H9 (cell line): ENCODE measurements at regions not wholly inside any gene's neighbourhood (a gene's known extent, or its start where the extent isn't known, plus 50 kb on each side); places are given as distances from the start of the nearest gene placed in this dataset.

Experiments used
- DNase-seq: peaks from one replicate; pipeline ENCODE4 v3.0.0-alpha.2; 2017
- H2AFZ ChIP-seq: one replicate; pipeline ENCODE4 v1.6.1; 2013; ENCODE audit warnings: mild to moderate bottlenecking, low read length, control low read depth, moderate library complexity
- H2AK5ac ChIP-seq: 2 replicates; pipeline ENCODE4 v1.6.1; 2013; ENCODE audit warnings: low read length, control low read depth, mixed read lengths; ENCODE audit not compliant: insufficient read length
- H2BK120ac ChIP-seq: one replicate; pipeline ENCODE4 v1.6.1; 2013; ENCODE audit warnings: low read depth, mild to moderate bottlenecking, low read length, control low read depth, inconsistent platforms; ENCODE audit not compliant: poor library complexity, severe bottlenecking
- H2BK12ac ChIP-seq: 2 replicates; pipeline ENCODE4 v1.6.1; 2013; ENCODE audit warnings: low read length, control low read depth, mixed read lengths, low read depth; ENCODE audit not compliant: insufficient read length
- H2BK15ac ChIP-seq: 2 replicates; pipeline ENCODE4 v1.6.1; 2013; ENCODE audit warnings: low read depth, low read length, control low read depth
- H2BK20ac ChIP-seq: one replicate; pipeline ENCODE4 v1.6.1; 2013; ENCODE audit warnings: low read depth, mild to moderate bottlenecking, low read length, control low read depth, inconsistent platforms; ENCODE audit not compliant: poor library complexity, severe bottlenecking
- H2BK5ac ChIP-seq: 2 replicates; pipeline ENCODE4 v1.6.1; 2013; ENCODE audit warnings: low read length, control low read depth, mixed read lengths; ENCODE audit not compliant: insufficient read length
- H3K14ac ChIP-seq: 2 replicates; pipeline ENCODE4 v1.6.1; 2013; ENCODE audit warnings: low read length, control low read depth; ENCODE audit not compliant: insufficient read depth
- H3K18ac ChIP-seq: 2 replicates; pipeline ENCODE4 v1.6.1; 2013; ENCODE audit warnings: low read depth, mild to moderate bottlenecking, mixed read lengths, low read length, control low read depth; ENCODE audit not compliant: insufficient read length
- H3K23ac ChIP-seq: 2 replicates; pipeline ENCODE4 v1.6.1; 2013; ENCODE audit warnings: low read length, control low read depth, mixed read lengths, low read depth; ENCODE audit not compliant: insufficient read length
- H3K23me2 ChIP-seq: 2 replicates; pipeline ENCODE4 v1.6.1; 2013; ENCODE audit warnings: low read depth, mild to moderate bottlenecking, mixed read lengths, low read length, control low read depth; ENCODE audit not compliant: insufficient read length, poor library complexity, severe bottlenecking
- H3K27ac ChIP-seq: 2 replicates; pipeline ENCODE4 v1.5.1; 2013; ENCODE audit warnings: low read length, control low read depth, mixed read lengths, low read depth; ENCODE audit not compliant: insufficient read length
- H3K27me3 ChIP-seq: 2 replicates; pipeline ENCODE4 v1.6.1; 2013; ENCODE audit warnings: low read length, control low read depth, inconsistent platforms; ENCODE audit not compliant: insufficient read depth
- H3K4ac ChIP-seq: 2 replicates; pipeline ENCODE4 v1.6.1; 2013; ENCODE audit warnings: low read depth, mild to moderate bottlenecking, control low read depth, inconsistent platforms, low read length, moderate library complexity
- H3K4me1 ChIP-seq: 2 replicates; pipeline ENCODE4 v1.6.1; 2013; ENCODE audit warnings: low read length, control low read depth, inconsistent platforms; ENCODE audit not compliant: insufficient read depth
- H3K4me2 ChIP-seq: 2 replicates; pipeline ENCODE4 v1.6.1; 2013; ENCODE audit warnings: low read length, control low read depth, mixed read lengths; ENCODE audit not compliant: insufficient read length, insufficient read depth
- H3K56ac ChIP-seq: 2 replicates; pipeline ENCODE4 v1.6.1; 2013; ENCODE audit warnings: low read depth, mild to moderate bottlenecking, mixed read lengths, low read length, control low read depth; ENCODE audit not compliant: insufficient read length
- H3K79me1 ChIP-seq: 2 replicates; pipeline ENCODE4 v1.6.1; 2013; ENCODE audit warnings: low read depth, mild to moderate bottlenecking, moderate library complexity, low read length, control low read depth, inconsistent platforms; ENCODE audit not compliant: insufficient read depth, poor library complexity, severe bottlenecking
- H3K79me2 ChIP-seq: 2 replicates; pipeline ENCODE4 v1.6.1; 2013; ENCODE audit warnings: low read length, control low read depth, inconsistent platforms; ENCODE audit not compliant: insufficient read depth
- H3K9ac ChIP-seq: 2 replicates; pipeline ENCODE4 v1.6.1; 2013; ENCODE audit warnings: low read length, control low read depth, mixed read lengths; ENCODE audit not compliant: insufficient read length; ENCODE audit errors: extremely low read depth
- H3K9me3 ChIP-seq: one replicate; pipeline ENCODE4 v1.6.1; 2013; ENCODE audit warnings: low read depth, low read length, inconsistent platforms; ENCODE audit not compliant: control insufficient read depth
- H3T11ph ChIP-seq: one replicate; pipeline ENCODE4 v1.6.1; 2013; ENCODE audit warnings: mild to moderate bottlenecking, low read length, control low read depth, inconsistent platforms
- H4K20me1 ChIP-seq: one replicate; pipeline ENCODE4 v1.6.1; 2013; ENCODE audit not compliant: control insufficient read depth, insufficient read length, insufficient read depth
- H4K5ac ChIP-seq: 2 replicates; pipeline ENCODE4 v1.6.1; 2013; ENCODE audit warnings: low read depth, mild to moderate bottlenecking, mixed read lengths, low read length, control low read depth; ENCODE audit not compliant: insufficient read length
- H4K8ac ChIP-seq: replicated peaks from 2 replicates; pipeline ENCODE4 v1.6.1; 2013; ENCODE audit warnings: low read length, control low read depth, mixed read lengths, low read depth; ENCODE audit not compliant: insufficient read length
- H4K91ac ChIP-seq: 2 replicates; pipeline ENCODE4 v1.6.1; 2013; ENCODE audit warnings: low read depth, mild to moderate bottlenecking, moderate library complexity, mixed read lengths, low read length, control low read depth; ENCODE audit not compliant: insufficient read length
- H3K27ac Mint-ChIP-seq, 3 experiments: 2 replicates in 2 of 3; 3 replicates in 1 of 3; pipeline ENCODE4 v1.8.0; 2020 to 2021; ENCODE audit warnings: mixed read lengths in 3 of 3, mild to moderate bottlenecking in 1 of 3, moderate library complexity in 1 of 3
- H3K27me3 Mint-ChIP-seq: 2 replicates; pipeline ENCODE4 v1.8.0; 2021; ENCODE audit warnings: low read depth, mild to moderate bottlenecking, moderate library complexity, mixed read lengths
- H3K36me3 Mint-ChIP-seq, 3 experiments: 2 replicates in 2 of 3; 3 replicates in 1 of 3; pipeline ENCODE4 v1.8.0; 2020 to 2021; ENCODE audit warnings: low read depth in 3 of 3, mixed read lengths in 3 of 3; ENCODE audit not compliant: insufficient read depth in 1 of 3
- H3K4me1 Mint-ChIP-seq, 2 experiments: 2 replicates each; pipeline ENCODE4 v1.8.0; 2020; ENCODE audit warnings: mixed read lengths in 2 of 2
- H3K4me3 Mint-ChIP-seq, 2 experiments: 2 replicates in 1 of 2; 3 replicates in 1 of 2; pipeline ENCODE4 v1.8.0; 2020 to 2021; ENCODE audit warnings: mild to moderate bottlenecking in 2 of 2, mixed read lengths in 2 of 2, moderate library complexity in 1 of 2
- H3K9me3 Mint-ChIP-seq, 2 experiments: 2 replicates in 1 of 2; 3 replicates in 1 of 2; pipeline ENCODE4 v1.8.0; 2020; ENCODE audit warnings: mild to moderate bottlenecking in 2 of 2, mixed read lengths in 2 of 2, moderate library complexity in 1 of 2
- WGBS: extraction: QIAGEN DNeasy Blood & Tissue Kit; methylation state at CpG from one replicate; pipeline ENCODE4 v1.1.7; 2013; ENCODE audit warnings: missing lambda C conversion rate, low lambda C conversion rate, mixed read lengths; ENCODE audit not compliant: insufficient read length; ENCODE audit errors: extremely low coverage; 5-methylcytosine and 5-hydroxymethylcytosine counted together
- TF ChIP-seq, protein P1 (sequence below): fragments of 200-600 bp; sonication (generic); conservative IDR thresholded peaks from 3 replicates; pipeline ENCODE4 v1.8.0; 2021; ENCODE audit warnings: antibody characterized with exemption, mild to moderate bottlenecking

DNA sequence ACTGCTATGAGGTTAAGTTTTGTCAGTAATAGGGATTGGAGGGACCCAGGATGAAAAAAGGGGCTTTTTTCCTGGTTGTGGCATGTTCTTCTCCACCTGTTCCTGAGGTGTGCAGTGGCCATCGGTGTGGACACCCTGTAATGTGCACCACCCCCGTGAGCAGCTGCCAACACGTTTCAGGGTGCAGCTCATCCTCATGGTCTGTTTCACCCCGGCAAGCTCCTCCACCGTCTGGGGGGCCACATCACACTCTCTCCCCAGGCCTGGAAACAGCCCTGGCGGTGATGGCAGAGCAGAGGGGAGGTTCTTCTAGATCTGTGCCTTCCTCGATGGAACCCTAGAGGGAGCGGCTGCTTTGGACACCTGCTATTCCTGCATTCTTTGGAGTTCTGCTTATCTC is 435.4 kb downstream of the MATN1 start:
- Histone ChIP-seq H4K5ac (no peak overlapping the region), H2BK15ac (no peak overlapping the region), H2BK20ac (no peak overlapping the region), H3K23ac (no peak overlapping the region), H4K20me1 (no peaks in the 10 kb centered on the region), H3K27ac (no peak overlapping the region), H3K23me2 (no peaks in the 10 kb centered on the region), H3K79me1 (no peaks in the 10 kb centered on the region), H3K4me1 (no peaks in the 10 kb centered on the region), H3K4ac (no peak overlapping the region), H3K56ac (no peak overlapping the region), H3K4me2 (no peak overlapping the region), H3K9me3 (no peaks in the 10 kb centered on the region), H3K18ac (no peak overlapping the region), H2AK5ac (no peak overlapping the region), H3K9ac (no peak overlapping the region), H3K79me2 (no peaks in the 10 kb centered on the region), H2BK120ac (no peak overlapping the region), H3T11ph (no peak overlapping the region), H3K14ac (no peak overlapping the region; the same call in 1 of the 2 replicates), H4K8ac (no peak overlapping the region), H4K91ac (no peak overlapping the region), H2AFZ (no peak overlapping the region), H3K27me3 (no peaks in the 10 kb centered on the region), H2BK12ac (no peak overlapping the region), H2BK5ac (no peak overlapping the region)
- no peaks in the 10 kb centered on the region; a peak in 1 of 5 replicates for H3K9me3 Mint-ChIP-seq
- WGBS: no CpG with 5 or more reads among the region's 8 CpGs
- peaks cover 6% of the 10 kb centered on the region; the same call in 1 of the 2 replicates for H3K27me3 Mint-ChIP-seq
- TF ChIP-seq, protein P1, sequence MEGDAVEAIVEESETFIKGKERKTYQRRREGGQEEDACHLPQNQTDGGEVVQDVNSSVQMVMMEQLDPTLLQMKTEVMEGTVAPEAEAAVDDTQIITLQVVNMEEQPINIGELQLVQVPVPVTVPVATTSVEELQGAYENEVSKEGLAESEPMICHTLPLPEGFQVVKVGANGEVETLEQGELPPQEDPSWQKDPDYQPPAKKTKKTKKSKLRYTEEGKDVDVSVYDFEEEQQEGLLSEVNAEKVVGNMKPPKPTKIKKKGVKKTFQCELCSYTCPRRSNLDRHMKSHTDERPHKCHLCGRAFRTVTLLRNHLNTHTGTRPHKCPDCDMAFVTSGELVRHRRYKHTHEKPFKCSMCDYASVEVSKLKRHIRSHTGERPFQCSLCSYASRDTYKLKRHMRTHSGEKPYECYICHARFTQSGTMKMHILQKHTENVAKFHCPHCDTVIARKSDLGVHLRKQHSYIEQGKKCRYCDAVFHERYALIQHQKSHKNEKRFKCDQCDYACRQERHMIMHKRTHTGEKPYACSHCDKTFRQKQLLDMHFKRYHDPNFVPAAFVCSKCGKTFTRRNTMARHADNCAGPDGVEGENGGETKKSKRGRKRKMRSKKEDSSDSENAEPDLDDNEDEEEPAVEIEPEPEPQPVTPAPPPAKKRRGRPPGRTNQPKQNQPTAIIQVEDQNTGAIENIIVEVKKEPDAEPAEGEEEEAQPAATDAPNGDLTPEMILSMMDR: no peak
- H3K36me3 Mint-ChIP-seq: no peaks in the 10 kb centered on the region
- H3K27ac Mint-ChIP-seq: no peak overlapping the region; a peak in 1 of 7 replicates
- no peak for DNase-seq
- 0 out of 4 replicates have a peak, but pooled peaks cover 0 to 2% of the 10 kb centered on the region in 2 experiments for H3K4me1 Mint-ChIP-seq
- H3K4me3 Mint-ChIP-seq: no peak overlapping the region
